Epidermal melanocyte (primary cell): ENCODE measurements at regions not wholly inside any gene's neighbourhood (a gene's known extent, or its start where the extent isn't known, plus 50 kb on each side); places are given as distances from the start of the nearest gene placed in this dataset.

Source experiments
- DNase-seq: peaks from one replicate; pipeline ENCODE4 v3.0.0; 2011; ENCODE audit warnings: low spot score; ENCODE audit not compliant: insufficient read length

DNA sequence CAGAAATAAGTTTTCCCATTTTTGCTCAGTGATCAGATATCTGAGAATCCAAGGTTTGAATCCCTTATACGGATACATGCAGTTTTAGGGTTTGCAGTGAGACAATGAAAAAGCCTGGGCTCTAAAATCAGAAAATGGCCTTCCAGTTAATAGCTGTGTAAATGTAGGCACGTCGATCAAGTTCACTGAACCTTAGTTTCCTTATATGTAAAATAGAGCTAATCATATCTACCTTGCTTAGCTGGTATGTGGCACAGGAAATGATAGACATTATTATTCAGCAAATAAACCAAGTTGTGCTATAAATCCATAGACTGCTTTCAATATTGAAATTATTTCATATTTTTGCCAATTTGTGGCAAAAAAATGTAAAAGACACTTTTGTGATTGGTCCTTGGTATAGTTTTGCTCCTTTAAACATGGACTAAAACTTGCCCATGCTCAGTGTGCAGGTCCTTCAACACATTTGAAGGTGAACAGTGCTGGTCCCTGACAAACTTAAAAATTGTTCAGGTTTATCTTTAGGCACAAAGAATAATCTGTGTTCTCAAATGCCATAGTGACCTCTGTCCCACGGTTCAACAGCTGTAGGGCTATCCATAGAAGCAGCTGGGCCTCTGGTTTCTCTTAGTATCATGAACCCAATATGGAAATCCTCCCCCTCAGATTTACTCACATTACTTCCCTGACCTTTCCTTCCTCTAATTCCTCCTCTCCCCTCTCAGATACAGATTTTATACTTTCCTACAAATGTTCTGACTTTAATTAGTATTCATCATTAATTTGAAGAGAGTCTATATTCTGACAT, 51.0 kb downstream of the CCDC54 start:
- no peak for DNase-seq

- DNase-seq: peak; percentile 71
Observed at GRCh38 chr3:107429320-107430181, 52.3 kb downstream of the CCDC54 start.

DNA sequence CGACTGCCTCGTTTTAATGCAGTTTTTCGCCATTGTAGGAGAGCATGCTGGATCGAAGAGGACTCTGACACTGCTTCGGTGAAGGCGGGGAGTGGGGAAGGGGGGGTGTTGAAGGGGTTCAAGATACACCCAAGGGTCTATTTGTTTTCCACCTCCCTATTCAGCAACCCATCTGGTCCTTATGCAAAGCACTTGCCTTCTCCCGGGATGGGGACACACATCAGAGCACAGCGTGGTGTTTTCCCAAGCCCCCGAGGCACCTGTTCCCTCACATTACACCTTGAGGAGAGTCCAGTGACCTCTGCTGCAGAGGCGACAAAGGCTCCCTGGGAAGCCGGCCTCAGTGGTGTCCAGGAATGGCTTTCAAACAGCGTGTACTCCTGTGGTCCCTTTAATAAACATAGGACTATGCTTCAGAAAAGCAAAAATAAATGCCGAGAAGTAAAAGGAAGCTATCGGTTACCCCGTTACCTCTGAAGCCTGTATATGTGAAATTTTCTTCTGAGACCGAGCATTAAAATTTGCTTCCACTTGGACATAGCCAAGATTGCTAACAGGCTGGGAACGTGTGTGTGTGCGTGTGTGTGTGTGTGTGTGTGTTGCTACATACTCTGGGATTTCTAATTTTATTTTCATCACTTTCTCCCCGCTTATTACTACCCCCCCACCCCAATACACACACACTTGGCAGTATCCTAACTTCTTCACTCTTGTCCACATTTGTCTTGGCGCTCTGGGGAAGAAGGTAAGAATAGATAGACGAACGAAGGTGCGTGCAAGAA, 53.2 kb downstream of the CCDC54 start:
- DNase-seq: no peak

GRCh38 chr3:107430996-107431245, 53.7 kb downstream of the CCDC54 start:
- DNase-seq: no peak

- DNase-seq: peak; percentile 52
Observed at GRCh38 chr3:107431246-107432012, 54.2 kb downstream of the CCDC54 start.

DNA sequence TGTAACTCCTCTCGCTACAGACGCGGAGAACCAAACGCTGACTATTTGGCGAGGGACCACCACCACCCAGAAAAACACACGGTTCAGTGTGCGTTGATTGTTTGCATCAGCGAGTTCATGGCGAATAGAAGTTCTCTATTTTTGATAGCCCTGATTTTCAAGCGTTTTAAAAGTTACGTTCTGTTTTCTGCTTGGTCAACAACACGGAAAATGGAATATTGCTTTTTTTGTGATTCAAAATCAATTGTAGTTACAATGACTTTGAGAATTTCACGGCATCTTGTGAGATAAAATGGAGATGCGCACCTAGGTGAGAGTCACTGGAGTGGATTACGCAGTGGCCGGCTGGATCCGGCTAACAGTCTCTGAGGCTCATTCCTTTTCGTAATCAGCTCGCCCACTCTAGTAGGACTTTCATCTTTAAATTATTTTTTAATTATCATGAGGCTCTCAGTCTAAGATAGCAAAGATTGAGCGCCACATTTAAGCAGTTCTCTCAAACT, 54.8 kb downstream of the CCDC54 start:
- DNase-seq: no peak

GRCh38 chr3:107432646-107433045, 55.4 kb downstream of the CCDC54 start:
- DNase-seq: no peak

GRCh38 chr3:107436029-107436428, 58.8 kb downstream of the CCDC54 start:
- no peak for DNase-seq

DNA sequence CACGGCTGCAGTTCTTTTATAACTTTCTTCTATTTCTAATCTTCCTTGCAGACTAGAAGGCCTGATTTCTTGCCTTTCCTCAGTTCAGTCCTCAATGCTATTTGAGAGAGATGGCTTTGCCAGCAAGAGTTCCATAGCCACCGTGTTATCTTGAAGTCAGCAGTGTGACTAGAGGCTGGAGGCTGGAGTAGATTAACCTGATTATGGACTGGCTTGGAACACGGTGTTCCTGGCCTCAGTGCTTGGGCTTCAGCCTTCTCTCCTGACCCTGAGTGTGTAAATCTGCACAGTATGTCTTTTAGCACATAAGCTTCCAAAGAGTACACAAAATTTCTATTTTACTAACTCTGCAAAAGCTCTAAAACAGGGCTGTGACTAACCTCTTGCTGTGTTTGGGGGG, 61.4 kb downstream of the CCDC54 start:
- no peak for DNase-seq

DNA sequence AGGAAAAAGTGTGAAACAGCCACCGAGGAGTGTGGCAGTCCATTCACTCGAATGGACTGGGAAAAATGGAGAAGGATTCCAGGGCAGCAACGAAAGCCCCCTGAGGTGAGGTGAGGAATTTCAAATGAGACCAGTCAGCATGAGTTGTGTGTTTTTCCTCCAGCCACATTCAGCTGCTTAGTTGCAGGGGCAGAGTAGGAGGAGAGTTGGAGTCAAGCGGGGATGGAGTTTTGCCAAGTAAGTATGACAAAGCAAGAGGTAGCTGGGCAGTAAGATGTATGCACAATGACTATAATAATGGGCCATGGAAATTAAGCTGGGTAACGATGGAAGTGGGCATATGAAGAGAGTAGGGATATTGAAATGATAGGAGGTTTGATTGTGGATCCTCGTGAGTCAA, 64.4 kb downstream of the CCDC54 start:
- DNase-seq: no peak

GRCh38 chr3:107443461-107443860, 66.2 kb downstream of the CCDC54 start:
- no peak for DNase-seq

GRCh38 chr3:107446706-107447105, 69.5 kb downstream of the CCDC54 start:
- no peak for DNase-seq

DNA sequence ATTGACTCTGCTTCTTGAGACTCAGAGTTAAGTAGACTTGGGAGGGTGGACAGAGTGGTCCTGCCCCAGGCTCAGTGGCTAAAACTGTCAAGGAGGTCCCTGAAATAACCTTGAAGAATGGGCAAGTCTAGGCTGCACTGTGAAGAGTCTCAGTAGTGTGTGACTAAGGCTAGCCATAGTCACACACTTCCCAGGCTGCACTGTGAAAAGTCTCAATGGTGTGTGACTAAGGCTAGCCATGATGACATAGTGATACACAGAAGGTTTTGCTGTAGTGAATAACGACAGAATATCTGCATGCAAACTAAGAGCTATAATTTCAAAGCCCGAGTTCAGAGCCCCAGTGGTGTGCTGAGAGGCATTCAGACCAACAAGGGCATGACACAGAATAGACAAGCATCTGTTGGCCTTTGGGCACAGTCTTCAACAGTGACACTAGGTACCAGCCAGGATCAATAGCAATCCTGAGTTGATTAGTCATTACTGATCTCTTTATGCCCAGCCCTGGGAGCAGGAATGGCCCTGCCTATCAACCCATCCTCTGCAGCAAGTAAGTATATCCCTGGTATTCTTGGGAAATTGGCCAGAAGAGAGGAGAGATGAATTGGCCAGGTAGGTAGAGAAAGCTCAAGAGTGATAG, 72.4 kb upstream of the BBX start:
- no peak for DNase-seq

DNA sequence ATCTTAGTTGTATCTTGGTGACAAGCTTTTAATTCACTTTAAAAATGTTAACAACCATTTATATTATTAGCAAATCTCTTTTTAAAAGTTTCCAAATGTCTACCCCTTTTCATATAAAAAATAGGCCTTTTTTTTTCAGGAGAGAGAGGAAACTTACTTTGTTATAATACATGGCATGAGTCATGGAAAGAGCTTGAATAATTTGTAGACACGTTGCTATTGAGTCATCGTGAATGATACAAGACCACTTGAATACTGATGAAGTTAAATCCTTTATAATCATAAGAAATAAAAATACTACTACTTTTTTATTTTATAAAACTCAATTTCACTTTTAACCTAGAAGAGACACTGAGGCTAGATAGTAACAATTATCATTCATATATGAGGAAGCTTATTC, 70.3 kb upstream of the BBX start:
- DNase-seq: no peak

DNA sequence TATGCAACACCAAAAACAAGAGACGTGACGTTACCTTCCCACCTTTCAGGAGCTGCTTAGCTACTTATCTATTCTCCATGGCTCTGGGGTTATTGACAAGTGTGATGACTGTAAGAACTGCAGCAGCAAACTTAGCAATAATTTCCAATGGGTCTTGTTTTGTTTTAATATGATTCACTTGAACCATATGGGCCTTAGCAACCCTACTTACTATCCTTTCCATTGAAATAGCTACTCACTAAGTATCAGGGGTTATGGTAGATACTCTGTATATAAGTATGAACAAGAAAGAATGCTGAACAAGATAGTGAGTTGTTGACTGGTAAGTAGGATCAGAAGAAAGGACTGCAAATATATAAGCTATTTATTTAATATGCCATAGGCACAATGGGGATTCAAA, 69.3 kb upstream of the BBX start:
- no peak for DNase-seq

GRCh38 chr3:107455621-107456020, 67.1 kb upstream of the BBX start:
- DNase-seq: no peak

GRCh38 chr3:107456501-107456900, 66.3 kb upstream of the BBX start:
- no peak for DNase-seq

- no peak for DNase-seq
Observed at GRCh38 chr3:107458871-107459270, 63.9 kb upstream of the BBX start.

- DNase-seq: no peak
Observed at GRCh38 chr3:107461721-107462120, 61.0 kb upstream of the BBX start.

GRCh38 chr3:107464037-107464436, 58.7 kb upstream of the BBX start:
- no peak for DNase-seq
